K562 (cell line): ENCODE measurements at regions not wholly inside any gene's neighbourhood (a gene's known extent, or its start where the extent isn't known, plus 50 kb on each side); places are given as distances from the start of the nearest gene placed in this dataset.
"Not testable (repeated sequence)": the region's sequence is repeated elsewhere in the genome, so short reads cannot be mapped to it uniquely, and the experiment has no call there.

ENCODE experiments used
- EP400 ChIP-seq: fragments of 450-650 bp; IDR thresholded peaks from 2 replicates; pipeline ENCODE4 v1.6.1; 2017; ENCODE audit warnings: antibody characterized with exemption, mild to moderate bottlenecking, moderate library complexity
- MLLT1 ChIP-seq, 2 experiments: fragments of 450-650 bp; IDR thresholded peaks; 2 replicates each; pipeline ENCODE4 v1.6.1; 2016
- NR4A1 ChIP-seq, 2 experiments: fragments of 250-450 bp in 1 of 2; fragments of 450-650 bp in 1 of 2; sonication (Bioruptor Pico) in 1 of 2; IDR thresholded peaks; 2 replicates each; pipeline versions ENCODE4 v1.4.0 to v1.6.1; 2016 to 2020; ENCODE audit warnings: mild to moderate bottlenecking in 2 of 2, missing compliant biosample characterization in 1 of 2, missing genetic modification characterization in 1 of 2, moderate library complexity in 1 of 2
- POLR2G ChIP-seq: fragments of 200-400 bp; formaldehyde crosslinking; IDR thresholded peaks from 2 replicates; pipeline ENCODE4 v1.6.1; 2017; ENCODE audit warnings: low read depth, mild to moderate bottlenecking, antibody characterized with exemption, low read length, moderate library complexity
- RAD21 ChIP-seq, 2 experiments: fragments of 250-450 bp in 1 of 2; fragments of 450-650 bp in 1 of 2; sonication (Bioruptor Pico) in 1 of 2; formaldehyde crosslinking in 1 of 2; IDR thresholded peaks in 1 of 2; conservative IDR thresholded peaks in 1 of 2; 2 replicates each; pipeline versions ENCODE4 v1.4.0 to v1.8.0; 2020 to 2022; ENCODE audit warnings: mild to moderate bottlenecking in 2 of 2, moderate library complexity in 1 of 2
- RBFOX2 ChIP-seq: fragments of 200-400 bp; formaldehyde crosslinking; IDR thresholded peaks from 2 replicates; pipeline ENCODE4 v1.6.1; 2017; ENCODE audit warnings: low read depth, mild to moderate bottlenecking, low read length, moderate library complexity
- TSHZ1 ChIP-seq: fragments of 250-450 bp; sonication (Bioruptor Pico); IDR thresholded peaks from 2 replicates; pipeline ENCODE4 v1.4.0; 2020; ENCODE audit warnings: mild to moderate bottlenecking, moderate library complexity
- ZNF311 ChIP-seq: fragments of 250-450 bp; sonication (Bioruptor Pico); IDR thresholded peaks from 2 replicates; pipeline ENCODE4 v1.4.0; 2020; ENCODE audit warnings: mild to moderate bottlenecking, moderate library complexity

GRCh38 chr2:175704568-175704967, 297.5 kb downstream of the LNPK start (continued):
- TF ChIP-seq MLLT1 (IDR thresholded peaks at IDR 0.05) (peak in 1 of 2 experiments; percentile 30; a peak in 1 of 4 replicates), EP400 (peak; percentile 56), NR4A1 (CRISPR knock-in tag; IDR thresholded peaks at IDR 0.05) (0 out of 2 replicates have a peak, but pooled peaks have one; percentile 45), RAD21 (CRISPR knock-in tag; conservative IDR thresholded peaks at IDR 0.05 in 1 of 2, IDR thresholded peaks at IDR 0.05 in 1 of 2) (0 out of 4 replicates have a peak, but pooled peaks of 1 of the 2 experiments have one; percentile 10), ZNF311 (CRISPR knock-in tag) (peak; percentile 64; the same call in 1 of the 2 replicates), POLR2G (peak; percentile 43), TSHZ1 (0 out of 2 replicates have a peak, but pooled peaks have one; percentile 15), RBFOX2 (peak; percentile 42; the same call in 1 of the 2 replicates)
- not testable (repeated sequence) for TF ChIP-seq NR4A1 (tag; IDR thresholded peaks at IDR 0.05)
